ENCODE measurements at regions not wholly inside any gene's neighbourhood (a gene's known extent, or its start where the extent isn't known, plus 50 kb on each side); places are given as distances from the start of the nearest gene placed in this dataset.
"Not testable (repeated sequence)": the region's sequence is repeated elsewhere in the genome, so short reads cannot be mapped to it uniquely, and the experiment has no call there.

GRCh38 chr7:55743454-55743717 lies 119.2 kb downstream of the SEPTIN14 start:
- not testable (repeated sequence) for DNase-seq (ENCODE audit: low read depth, low spot score); H3K4me3 ChIP-seq (ENCODE audit: low read length)

DNA sequence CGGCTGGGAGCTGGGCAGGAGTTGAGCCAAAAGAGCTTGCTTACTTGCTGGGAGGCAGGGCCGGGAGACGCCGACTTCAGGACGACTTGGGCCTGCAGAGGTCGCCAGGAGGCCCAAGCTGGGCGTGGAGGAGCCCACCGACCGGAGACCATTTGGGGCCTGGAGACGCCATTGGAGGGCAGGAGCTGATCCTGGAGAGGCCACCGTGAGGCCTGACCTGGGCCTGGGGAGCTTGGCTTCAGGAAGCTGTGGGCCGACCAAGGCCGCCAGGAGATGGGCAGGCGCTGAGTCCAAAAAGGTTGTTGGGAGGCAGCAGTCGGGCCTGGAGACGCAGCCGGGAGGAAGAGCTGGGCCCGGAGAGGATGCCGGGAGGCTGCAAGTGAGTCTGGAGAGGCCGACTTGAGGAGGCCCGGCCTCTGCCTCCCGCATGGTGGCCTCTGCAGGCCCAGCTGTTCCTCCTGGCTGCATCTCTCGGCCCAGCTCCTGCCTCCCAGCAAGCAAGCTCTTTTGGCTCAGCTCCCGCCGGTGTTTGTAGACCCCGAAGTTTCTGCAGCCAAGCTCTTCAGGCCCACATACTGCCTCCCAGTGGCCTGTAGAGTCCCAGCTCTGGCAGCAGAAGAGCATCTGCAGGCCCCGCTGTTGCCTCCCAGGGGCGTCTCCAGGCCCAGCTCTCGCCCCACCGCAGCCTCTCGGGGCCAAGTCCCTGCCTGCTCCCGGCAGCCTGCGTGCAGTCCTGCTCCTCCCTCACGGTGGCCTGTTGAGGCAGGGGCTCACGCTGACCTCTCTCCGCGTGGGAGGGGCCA lies 119.7 kb downstream of the SEPTIN14 start:
- DNase-seq (ENCODE audit: low read depth, low spot score); H3K4me3 ChIP-seq (ENCODE audit: low read length): not testable (repeated sequence)

GRCh38 chr7:55741721-55742631 lies 120.6 kb downstream of the SEPTIN14 start:
- not testable (repeated sequence) for DNase-seq (ENCODE audit: low read depth, low spot score); H3K4me3 ChIP-seq (ENCODE audit: low read length)

DNA sequence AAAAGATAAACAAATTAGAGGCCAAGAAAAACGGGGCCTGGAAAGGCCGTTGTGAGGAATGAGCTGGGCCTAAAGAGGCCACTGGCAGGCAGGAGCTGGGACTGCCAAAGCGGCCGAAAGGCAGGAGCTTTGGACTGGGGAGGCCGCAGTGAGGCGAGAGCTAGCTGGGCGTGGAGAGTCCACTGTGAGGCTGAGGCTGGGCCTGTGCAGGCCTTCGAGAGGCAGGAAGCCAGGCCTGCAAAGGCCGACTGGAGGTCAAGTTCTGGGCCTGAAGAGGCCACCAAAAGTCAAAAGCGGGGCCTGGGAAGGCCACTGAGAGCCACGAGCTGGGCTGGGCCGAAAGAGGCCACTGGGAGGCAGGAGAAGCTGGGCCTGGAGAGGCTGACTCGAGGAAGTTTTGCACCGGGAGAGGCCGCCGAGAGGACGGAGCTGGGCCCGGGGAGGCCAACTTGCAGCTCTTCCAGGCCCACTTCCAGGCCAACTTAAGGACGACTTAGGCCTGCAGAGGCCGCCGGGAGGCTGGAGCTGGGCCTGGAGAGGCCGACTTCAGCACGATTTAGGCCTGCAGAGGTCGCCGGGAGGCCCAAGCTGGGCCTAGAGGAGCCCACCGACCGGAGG lies 121.8 kb downstream of the SEPTIN14 start:
- not testable (repeated sequence) for DNase-seq (ENCODE audit: low read depth, low spot score); H3K4me3 ChIP-seq (ENCODE audit: low read length)

- DNase-seq (ENCODE audit: low read depth, low spot score); H3K4me3 ChIP-seq (ENCODE audit: low read length): not testable (repeated sequence)
These were observed 122.5 kb downstream of the SEPTIN14 start for GRCh38 chr7:55740053-55740452.

- not testable (repeated sequence) for H3K4me3 ChIP-seq (ENCODE audit: low read length); DNase-seq (ENCODE audit: low read depth, low spot score)
These were observed 125.8 kb downstream of the SEPTIN14 start for GRCh38 chr7:55736641-55737221.

GRCh38 chr7:55733241-55734140 lies 129.1 kb downstream of the SEPTIN14 start:
- no peak for DNase-seq (ENCODE audit: low read depth, low spot score)
- H3K4me3 ChIP-seq (ENCODE audit: low read length) = no peak overlapping the region

DNA sequence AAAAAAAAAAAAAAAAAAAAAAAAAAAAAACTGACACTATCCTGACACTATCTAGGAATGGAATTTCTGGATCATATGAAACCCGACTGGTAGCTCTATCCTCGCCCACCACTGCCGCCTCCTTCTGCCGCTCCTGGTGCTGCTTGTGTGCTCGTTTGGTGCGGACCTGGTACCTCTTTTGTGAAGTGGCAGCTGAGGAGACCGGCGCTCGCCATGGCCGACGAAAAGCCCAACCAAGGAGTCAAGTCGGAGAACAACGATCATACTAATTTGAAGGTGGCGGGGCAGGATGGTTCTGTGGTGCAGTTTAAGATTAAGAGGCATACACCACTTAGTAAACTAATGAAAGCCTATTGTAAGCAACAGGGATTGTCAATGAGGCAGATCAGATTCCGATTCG lies 130.6 kb downstream of the SEPTIN14 start:
- no peak overlapping the region for H3K4me3 ChIP-seq (ENCODE audit: low read length)
- no peak for DNase-seq (ENCODE audit: low read depth, low spot score)

- DNase-seq (ENCODE audit: low read depth, low spot score) = no peak
- H3K4me3 ChIP-seq (ENCODE audit: low read length) = no peak overlapping the region
These were observed 132.4 kb downstream of the SEPTIN14 start for GRCh38 chr7:55730197-55730596.

DNA sequence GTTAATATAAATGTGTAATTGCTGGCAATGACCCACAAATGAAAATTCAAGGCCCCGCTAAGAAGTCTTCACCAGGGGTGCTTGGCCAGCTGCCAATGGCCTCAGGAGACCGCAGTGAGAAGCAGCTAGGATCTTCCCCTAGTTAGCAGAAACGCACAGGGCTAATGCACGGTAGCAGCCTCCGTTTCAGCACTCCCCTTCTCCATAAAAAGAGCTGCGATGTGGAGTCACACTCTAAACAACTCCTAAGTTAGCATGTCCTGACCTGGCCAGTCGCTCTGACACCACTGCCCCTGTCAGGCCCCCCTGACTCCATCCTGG lies 139.0 kb downstream of the SEPTIN14 start:
- no peak overlapping the region for H3K4me3 ChIP-seq (ENCODE audit: low read length)
- no peak for DNase-seq (ENCODE audit: low read depth, low spot score)

GRCh38 chr7:55722874-55723620 lies 139.5 kb downstream of the SEPTIN14 start:
- DNase-seq (ENCODE audit: low read depth, low spot score); H3K4me3 ChIP-seq (ENCODE audit: low read length): not testable (repeated sequence)

DNA sequence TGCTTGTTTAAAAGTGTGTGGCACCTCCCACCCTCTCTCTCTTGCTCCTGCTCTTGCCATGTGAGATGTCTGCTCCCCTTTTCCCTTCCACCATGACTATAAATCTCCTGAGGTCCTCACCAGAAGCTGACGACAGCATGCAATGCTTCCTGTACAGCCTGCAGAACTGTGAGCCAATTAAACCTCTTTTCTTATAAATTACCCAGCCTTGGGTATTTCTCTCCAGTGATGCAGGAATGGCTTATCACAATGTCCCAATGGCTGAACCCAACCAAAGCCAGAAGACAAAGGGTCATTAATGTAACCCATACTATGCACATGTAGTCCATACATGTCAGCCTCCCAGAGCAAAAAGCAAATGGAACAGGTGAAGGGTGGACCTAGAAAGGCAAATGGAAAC lies 141.5 kb downstream of the SEPTIN14 start:
- DNase-seq (ENCODE audit: low read depth, low spot score); H3K4me3 ChIP-seq (ENCODE audit: low read length): not testable (repeated sequence)

GRCh38 chr7:55715247-55715867 lies 143.1 kb upstream of the VOPP1 start:
- not testable (repeated sequence) for H3K4me3 ChIP-seq (ENCODE audit: low read length); DNase-seq (ENCODE audit: low read depth, low spot score)

DNA sequence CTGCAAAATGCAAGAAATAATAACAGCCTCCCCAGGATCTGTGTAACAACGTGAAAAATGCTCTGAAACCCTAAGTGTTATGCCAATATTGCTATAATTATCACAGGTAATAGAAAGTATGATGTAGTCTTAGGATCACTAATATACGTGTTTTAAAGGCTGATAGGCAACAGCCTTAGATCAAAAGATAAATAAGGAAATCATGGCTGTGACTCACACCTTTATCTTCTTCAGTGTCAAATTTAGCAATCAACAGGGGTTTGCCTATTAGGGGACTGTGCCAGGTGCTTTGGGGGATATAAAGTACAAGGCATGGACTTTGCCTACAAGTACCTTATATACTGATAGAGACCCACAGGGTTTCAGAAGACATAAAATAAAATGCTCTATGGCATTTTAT lies 142.1 kb upstream of the VOPP1 start:
- not testable (repeated sequence) for DNase-seq (ENCODE audit: low read depth, low spot score); H3K4me3 ChIP-seq (ENCODE audit: low read length)

DNA sequence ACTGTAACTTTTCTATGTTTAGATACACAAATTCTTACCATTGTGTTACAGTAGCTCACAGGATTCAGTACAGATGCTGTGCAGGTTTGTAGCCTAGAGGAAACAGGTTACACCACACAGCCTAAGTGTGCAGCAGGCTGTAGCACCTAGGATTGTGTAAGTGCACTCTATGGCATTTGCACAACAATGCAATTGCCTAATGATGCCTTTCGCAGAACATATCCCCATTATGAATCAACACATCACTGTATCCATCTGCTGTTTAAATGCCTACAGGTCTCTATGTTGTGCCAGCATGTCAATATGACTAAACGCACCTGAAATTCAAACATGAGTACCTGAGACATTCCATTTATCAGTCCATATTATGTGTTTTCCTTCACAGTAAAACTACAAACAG lies 138.0 kb upstream of the VOPP1 start:
- not testable (repeated sequence) for DNase-seq (ENCODE audit: low read depth, low spot score); H3K4me3 ChIP-seq (ENCODE audit: low read length)

GRCh38 chr7:55708028-55708427 lies 135.7 kb upstream of the VOPP1 start:
- H3K4me3 ChIP-seq (ENCODE audit: low read length); DNase-seq (ENCODE audit: low read depth, low spot score): not testable (repeated sequence)

DNA sequence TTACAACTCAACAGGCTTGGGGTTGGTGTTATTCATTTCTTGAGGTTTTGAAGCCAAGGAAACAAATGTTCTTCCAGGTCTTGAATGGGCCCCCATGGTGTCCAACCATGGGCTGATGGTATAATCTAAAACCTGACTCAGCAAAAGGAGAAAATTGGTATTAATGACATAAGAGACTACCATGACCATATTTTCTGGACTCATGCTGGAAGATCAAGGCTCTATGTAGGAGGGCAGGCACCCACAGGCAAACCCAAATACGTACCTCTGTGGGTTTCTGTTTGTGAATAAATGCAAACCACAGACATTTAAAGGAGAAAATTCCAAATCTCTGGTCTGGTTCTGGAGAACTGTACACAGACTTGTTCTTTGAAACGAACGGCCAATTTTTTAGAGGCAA lies 135.1 kb upstream of the VOPP1 start:
- not testable (repeated sequence) for DNase-seq (ENCODE audit: low read depth, low spot score); H3K4me3 ChIP-seq (ENCODE audit: low read length)
